PC-9 (cell line): ENCODE measurements at regions not wholly inside any gene's neighbourhood (a gene's known extent, or its start where the extent isn't known, plus 50 kb on each side); places are given as distances from the start of the nearest gene placed in this dataset.

Source experiments
- BruUV-seq: library from RNA; stranded (reverse); fragments of 400-500 nt; replicated peaks from 2 replicates; lab custom pipeline; 2021; lab: Mats Ljungman, UMichigan
- CTCF ChIA-PET: fragments of 300-600 bp; sonication (Branson Sonifier 250); formaldehyde crosslinking; loops from one replicate; lab custom pipeline; 2022; ENCODE audit warnings: antibody characterized with exemption; lab: Charles Lee
- POLR2A ChIA-PET: fragments of 300-600 bp; sonication (Branson Sonifier 250); formaldehyde crosslinking; loops from one replicate; lab custom pipeline; 2022; ENCODE audit warnings: antibody characterized with exemption; ENCODE audit not compliant: unreplicated experiment; lab: Charles Lee
- DNase-seq, 2 experiments: peaks; one replicate each; pipeline versions ENCODE4 v3.0.0 to v3.0.0-alpha.2; 2015 to 2022; ENCODE audit warnings: mixed read lengths in 1 of 2
- H2AFZ ChIP-seq: fragments of 200-600 bp; sonication (generic); 2 replicates; pipeline ENCODE4 v1.8.1; 2017; ENCODE audit warnings: antibody characterized with exemption
- H3F3A ChIP-seq: fragments of 200-600 bp; sonication (generic); 2 replicates; pipeline ENCODE4 v1.8.1; 2017; ENCODE audit warnings: antibody characterized with exemption, mild to moderate bottlenecking, low read depth; ENCODE audit not compliant: insufficient read depth
- H3K27ac ChIP-seq: fragments of 200-600 bp; sonication (generic); 2 replicates; pipeline ENCODE4 v1.6.1; 2016; ENCODE audit warnings: mixed run types
- H3K27me3 ChIP-seq: fragments of 200-600 bp; sonication (generic); 2 replicates; pipeline ENCODE4 v1.6.1; 2016; ENCODE audit warnings: low read depth, mixed run types; ENCODE audit not compliant: insufficient read depth
- H3K36me3 ChIP-seq: fragments of 200-600 bp; sonication (generic); 2 replicates; pipeline ENCODE4 v1.6.1; 2016; ENCODE audit warnings: low read depth, mixed run types
- H3K4me1 ChIP-seq: fragments of 200-600 bp; sonication (generic); replicated peaks from 2 replicates; pipeline ENCODE4 v1.6.1; 2016; ENCODE audit warnings: mixed run types; ENCODE audit not compliant: insufficient read depth
- H3K4me2 ChIP-seq: fragments of 200-600 bp; sonication (generic); 2 replicates; pipeline ENCODE4 v1.6.1; 2017; ENCODE audit warnings: mixed run types
- H3K4me3 ChIP-seq: fragments of 200-600 bp; sonication (generic); 2 replicates; pipeline ENCODE4 v1.6.1; 2016; ENCODE audit warnings: mixed run types
- H3K79me2 ChIP-seq: fragments of 200-600 bp; sonication (generic); 2 replicates; pipeline ENCODE4 v1.6.1; 2017; ENCODE audit warnings: low read depth, mixed run types
- H3K9me2 ChIP-seq: fragments of 200-600 bp; sonication (generic); 2 replicates; pipeline ENCODE4 v1.8.1; 2017; ENCODE audit warnings: mild to moderate bottlenecking; ENCODE audit not compliant: insufficient read depth
- H3K9me3 ChIP-seq: fragments of 200-600 bp; sonication (generic); 2 replicates; pipeline ENCODE4 v1.8.1; 2016; ENCODE audit warnings: low read depth; ENCODE audit not compliant: insufficient read depth
- H4K20me1 ChIP-seq: fragments of 200-600 bp; sonication (generic); 2 replicates; pipeline ENCODE4 v1.8.1; 2017; ENCODE audit not compliant: insufficient read depth
- CTCF ChIP-seq: fragments of 200-600 bp; sonication (generic); conservative IDR thresholded peaks from 2 replicates; pipeline ENCODE4 v1.6.1; 2017; ENCODE audit warnings: mixed run types, antibody characterized with exemption, mild to moderate bottlenecking, moderate library complexity
- EZH2 ChIP-seq: fragments of 200-600 bp; sonication (generic); IDR thresholded peaks from 2 replicates; pipeline ENCODE4 v1.8.0; 2017; ENCODE audit warnings: antibody characterized with exemption, low read depth
- intact Hi-C: fragments of 100-400 bp; cut with micrococcal nuclease; formaldehyde crosslinking; loops from one replicate; pipeline ENCODE4 v1.10.0; 2022; ENCODE audit not compliant: unreplicated experiment

- Histone ChIP-seq H2AFZ (no peak overlapping the region), H4K20me1 (no peaks in the 10 kb centered on the region), H3K9me2 (no peaks in the 10 kb centered on the region), H3K9me3 (0 out of 2 replicates have a peak, but pooled peaks cover 2% of the 10 kb centered on the region), H3F3A (no peaks in the 10 kb centered on the region), H3K79me2 (no peaks in the 10 kb centered on the region), H3K4me2 (no peak overlapping the region), H3K4me3 (no peak overlapping the region), H3K4me1 (no peaks in the 10 kb centered on the region), H3K27ac (no peak overlapping the region), H3K36me3 (no peaks in the 10 kb centered on the region), H3K27me3 (0 out of 2 replicates have a peak, but pooled peaks cover 5% of the 10 kb centered on the region)
- BruUV-seq: no TSS peak
- ChIA-PET CTCF (no interaction called here), POLR2A (no interaction called here)
- no peak for TF ChIP-seq EZH2
- no peak for TF ChIP-seq CTCF
- no peak for DNase-seq
- intact Hi-C loops: no loop called here
Observed at GRCh38 chr15:29323557-29323956, 53.9 kb upstream of the NSMCE3 start.

GRCh38 chr15:29322415-29322814, 52.8 kb upstream of the NSMCE3 start:
- Histone ChIP-seq H4K20me1 (no peaks in the 10 kb centered on the region), H3K27ac (no peak overlapping the region), H3K4me2 (no peak overlapping the region), H3K36me3 (no peaks in the 10 kb centered on the region), H3K9me2 (no peaks in the 10 kb centered on the region), H3K4me1 (no peaks in the 10 kb centered on the region), H3K9me3 (0 out of 2 replicates have a peak, but pooled peaks cover 2% of the 10 kb centered on the region), H3F3A (no peaks in the 10 kb centered on the region), H2AFZ (no peak overlapping the region), H3K79me2 (no peaks in the 10 kb centered on the region), H3K27me3 (peaks cover 13% of the 10 kb centered on the region; the same call in 1 of the 2 replicates), H3K4me3 (no peak overlapping the region)
- CTCF ChIA-PET: no interaction called here
- TF ChIP-seq EZH2 (no peak), CTCF (no peak)
- no TSS peak for BruUV-seq
- intact Hi-C loops: no loop called here
- POLR2A ChIA-PET: no interaction called here
- DNase-seq: no peak

- no TSS peak for BruUV-seq
- Histone ChIP-seq H3K36me3 (no peaks in the 10 kb centered on the region), H4K20me1 (no peaks in the 10 kb centered on the region), H3K27ac (no peak overlapping the region), H3K79me2 (no peaks in the 10 kb centered on the region), H3K27me3 (peaks cover 28% of the 10 kb centered on the region), H3K9me3 (no peaks in the 10 kb centered on the region), H3K4me2 (no peak overlapping the region), H2AFZ (no peak overlapping the region), H3F3A (no peaks in the 10 kb centered on the region), H3K9me2 (no peaks in the 10 kb centered on the region), H3K4me1 (no peaks in the 10 kb centered on the region), H3K4me3 (no peak overlapping the region)
- DNase-seq: no peak
- ChIA-PET POLR2A (no interaction called here), CTCF (no interaction called here)
- no peak for TF ChIP-seq EZH2
- TF ChIP-seq CTCF: no peak
- intact Hi-C loops: no loop called here
Observed at GRCh38 chr15:29320420-29320819, 50.8 kb upstream of the NSMCE3 start.
